ENCODE measurements at regions not wholly inside any gene's neighbourhood (a gene's known extent, or its start where the extent isn't known, plus 50 kb on each side); places are given as distances from the start of the nearest gene placed in this dataset.

DNA sequence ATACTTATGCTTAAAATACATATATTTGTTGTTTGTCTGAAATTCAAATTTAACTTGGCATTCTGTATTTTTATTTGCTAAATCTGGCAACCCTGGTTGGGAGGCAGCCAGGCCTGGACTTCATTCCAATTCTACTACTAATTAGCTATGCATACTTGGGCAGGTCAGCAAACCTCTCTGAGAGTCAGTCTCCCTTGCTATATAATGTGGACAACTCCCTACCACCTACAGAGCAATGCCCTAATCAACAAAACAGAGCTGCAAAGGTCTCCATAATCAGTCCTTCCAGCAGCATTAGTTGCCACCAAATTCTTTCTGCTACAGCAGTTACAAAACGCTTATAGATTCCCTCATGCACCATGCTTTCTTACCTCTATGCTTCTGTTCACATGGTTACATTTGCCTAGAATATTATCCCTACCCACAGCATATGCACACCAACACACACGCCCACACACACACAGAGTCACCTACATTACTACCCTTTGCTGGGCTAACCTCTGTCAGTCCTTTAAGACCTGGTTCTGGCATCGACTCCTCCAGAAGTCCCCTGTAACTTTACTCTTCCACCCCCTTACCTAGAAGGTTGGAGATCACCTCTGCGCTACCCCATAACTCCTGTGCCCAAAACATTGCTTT is 188.7 kb downstream of the FGFR2 start:
- peaks cover 0 to 5% (median 4%) of the 10 kb centered on the region in 3 donors for H3K9me3 Mint-ChIP-seq
- POLR2A ChIA-PET, result no interaction called here
- ATAC-seq (replicated peaks in 1 of 4), result no peak

GRCh38 chr10:121411004-121411403 is 187.2 kb downstream of the FGFR2 start:
- ChIA-PET CTCF (no interaction called here), POLR2A (no interaction called here)
- Histone ChIP-seq H3K36me3 (ENCODE audit: control insufficient read depth in 2 of 2, extremely low read depth in 1 of 2, insufficient read depth in 1 of 2, low read length in 1 of 2) (no peaks in the 10 kb centered on the region), H3K4me1 (ENCODE audit: control insufficient read depth in 1 of 2, extremely low read depth in 1 of 2, insufficient read depth in 2 of 2, low read length in 2 of 2) (no peaks in the 10 kb centered on the region), H3K27me3 (replicated peaks in 1 of 2; ENCODE audit: control insufficient read depth in 2 of 2, extremely low read depth in 1 of 2, insufficient read depth in 2 of 2, low read length in 1 of 2) (peaks cover 0 to 6% of the 10 kb centered on the region in 2 experiments), H3K4me3 (ENCODE audit: control insufficient read depth in 1 of 2, extremely low read depth in 1 of 2, low read length in 1 of 2) (no peak overlapping the region), H3K27ac (ENCODE audit: low read length) (no peak overlapping the region), H3K9me3 (no peaks in the 10 kb centered on the region)
- H3K4me1 Mint-ChIP-seq, result no peaks in the 10 kb centered on the region
- no peak overlapping the region for H3K4me3 Mint-ChIP-seq
- H3K9me3 Mint-ChIP-seq, result peaks cover 0 to 5% (median 4%) of the 10 kb centered on the region in 3 donors
- no peak overlapping the region for H3K27ac Mint-ChIP-seq
- no peak for DNase-seq
- H3K36me3 Mint-ChIP-seq, result no peaks in the 10 kb centered on the region
- no CpG with 5 or more reads among the region's 2 CpGs for WGBS (ENCODE audit: insufficient coverage)
- H3K27me3 Mint-ChIP-seq, result peaks cover 0 to 9% of the 10 kb centered on the region in 2 donors
- ATAC-seq (replicated peaks in 1 of 4), result no peak

More for the DNA sequence above, 188.7 kb downstream of the FGFR2 start:
- H3K4me3 Mint-ChIP-seq, result no peak overlapping the region
- no peaks in the 10 kb centered on the region for H3K4me1 ChIP-seq (ENCODE audit: control insufficient read depth in 1 of 2, extremely low read depth in 1 of 2, insufficient read depth in 2 of 2, low read length in 2 of 2)
- peaks cover 0 to 6% of the 10 kb centered on the region in 2 donors for H3K27me3 Mint-ChIP-seq
- no peaks in the 10 kb centered on the region for H3K4me1 Mint-ChIP-seq
- no peaks in the 10 kb centered on the region for H3K9me3 ChIP-seq
- WGBS (ENCODE audit: insufficient coverage), result 69% methylated on average over 2 of the region's 4 CpGs
- H3K27me3 ChIP-seq (replicated peaks in 1 of 2; ENCODE audit: control insufficient read depth in 2 of 2, extremely low read depth in 1 of 2, insufficient read depth in 2 of 2, low read length in 1 of 2), result peaks cover 0 to 6% of the 10 kb centered on the region in 2 experiments
- CTCF ChIA-PET, result no interaction called here
- no peak overlapping the region for H3K27ac ChIP-seq (ENCODE audit: low read length)
- no peaks in the 10 kb centered on the region for H3K36me3 ChIP-seq (ENCODE audit: control insufficient read depth in 2 of 2, extremely low read depth in 1 of 2, insufficient read depth in 1 of 2, low read length in 1 of 2)
- H3K27ac Mint-ChIP-seq, result no peak overlapping the region
- no peaks in the 10 kb centered on the region for H3K36me3 Mint-ChIP-seq
- H3K4me3 ChIP-seq (ENCODE audit: control insufficient read depth in 1 of 2, extremely low read depth in 1 of 2, low read length in 1 of 2), result no peak overlapping the region
- no peak for DNase-seq

DNA sequence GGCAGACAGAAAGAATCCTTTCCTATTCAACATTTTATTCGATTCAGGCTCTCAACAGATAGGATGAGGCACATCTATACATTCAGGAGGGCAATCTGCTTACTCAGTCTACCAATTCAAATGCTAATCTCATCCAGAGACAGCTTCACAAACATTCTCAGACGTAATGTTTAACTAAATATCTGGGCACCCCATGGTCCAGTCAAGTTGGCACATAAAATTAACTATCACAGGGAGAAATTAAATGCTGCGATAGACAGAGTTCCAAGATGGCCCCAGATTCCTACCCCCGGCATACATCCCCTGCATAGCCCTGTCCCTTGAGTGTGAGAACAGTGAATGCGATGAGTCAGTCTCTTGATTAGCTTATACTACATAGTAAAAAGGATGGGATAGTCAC is 184.3 kb downstream of the FGFR2 start:
- H3K9me3 ChIP-seq, result no peaks in the 10 kb centered on the region
- no peak overlapping the region for H3K4me3 ChIP-seq (ENCODE audit: control insufficient read depth in 1 of 2, extremely low read depth in 1 of 2, low read length in 1 of 2)
- peaks cover 0 to 7% (median 5%) of the 10 kb centered on the region in 3 donors for H3K9me3 Mint-ChIP-seq
- H3K4me3 Mint-ChIP-seq, result no peak overlapping the region
- no peaks in the 10 kb centered on the region for H3K36me3 Mint-ChIP-seq
- peaks cover 0 to 6% of the 10 kb centered on the region in 2 experiments for H3K27me3 ChIP-seq (replicated peaks in 1 of 2; ENCODE audit: control insufficient read depth in 2 of 2, extremely low read depth in 1 of 2, insufficient read depth in 2 of 2, low read length in 1 of 2)
- ChIA-PET CTCF (no interaction called here), POLR2A (no interaction called here)
- H3K27me3 Mint-ChIP-seq, result peaks cover 0 to 9% of the 10 kb centered on the region in 2 donors
- H3K4me1 ChIP-seq (ENCODE audit: control insufficient read depth in 1 of 2, extremely low read depth in 1 of 2, insufficient read depth in 2 of 2, low read length in 2 of 2), result no peaks in the 10 kb centered on the region
- H3K27ac Mint-ChIP-seq, result no peak overlapping the region
- no peak for ATAC-seq (replicated peaks in 1 of 4)
- no peak overlapping the region for H3K27ac ChIP-seq (ENCODE audit: low read length)
- WGBS (ENCODE audit: insufficient coverage), result 51% methylated on average over 2 of the region's 5 CpGs
- no peaks in the 10 kb centered on the region for H3K4me1 Mint-ChIP-seq
- H3K36me3 ChIP-seq (ENCODE audit: control insufficient read depth in 2 of 2, extremely low read depth in 1 of 2, insufficient read depth in 1 of 2, low read length in 1 of 2), result no peaks in the 10 kb centered on the region
- no peak for DNase-seq

- Mint-ChIP-seq H3K4me1 (no peaks in the 10 kb centered on the region), H3K9me3 (peaks cover 0 to 6% (median 5%) of the 10 kb centered on the region in 3 donors), H3K4me3 (no peak overlapping the region), H3K36me3 (no peaks in the 10 kb centered on the region), H3K27me3 (peaks cover 0 to 9% of the 10 kb centered on the region in 2 donors), H3K27ac (no peak overlapping the region)
- ATAC-seq (replicated peaks in 1 of 4) (no peak), DNase-seq (no peak)
- ChIA-PET CTCF (no interaction called here), POLR2A (no interaction called here)
- WGBS (ENCODE audit: insufficient coverage), result 40% methylated on average over 1 of the region's 1 CpG
- Histone ChIP-seq H3K4me1 (ENCODE audit: control insufficient read depth in 1 of 2, extremely low read depth in 1 of 2, insufficient read depth in 2 of 2, low read length in 2 of 2) (no peaks in the 10 kb centered on the region), H3K36me3 (ENCODE audit: control insufficient read depth in 2 of 2, extremely low read depth in 1 of 2, insufficient read depth in 1 of 2, low read length in 1 of 2) (no peaks in the 10 kb centered on the region), H3K27me3 (replicated peaks in 1 of 2; ENCODE audit: control insufficient read depth in 2 of 2, extremely low read depth in 1 of 2, insufficient read depth in 2 of 2, low read length in 1 of 2) (peaks cover 0 to 6% of the 10 kb centered on the region in 2 experiments), H3K27ac (ENCODE audit: low read length) (no peak overlapping the region), H3K4me3 (ENCODE audit: control insufficient read depth in 1 of 2, extremely low read depth in 1 of 2, low read length in 1 of 2) (no peak overlapping the region), H3K9me3 (no peaks in the 10 kb centered on the region)
Measured at GRCh38 chr10:121414366-121415062, 183.7 kb downstream of the FGFR2 start.

DNA sequence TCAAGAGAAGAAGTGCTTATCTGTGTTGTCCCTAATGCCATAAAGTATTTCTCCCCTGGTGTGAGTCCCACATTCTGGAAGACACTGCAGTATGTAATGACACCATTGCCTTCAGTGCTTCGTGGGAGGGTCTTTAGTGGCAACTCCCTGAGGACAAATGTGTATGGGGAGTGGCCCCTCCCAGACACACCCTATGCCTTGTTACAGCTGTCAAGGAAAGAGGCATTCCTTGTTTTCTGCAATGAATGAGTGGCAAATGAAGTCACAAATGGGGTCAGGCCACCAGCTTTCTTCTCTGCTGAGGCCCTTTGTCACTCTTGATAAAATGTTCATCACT is 183.2 kb downstream of the FGFR2 start:
- no CpG with 5 or more reads among the region's 1 CpG for WGBS (ENCODE audit: insufficient coverage)
- H3K9me3 Mint-ChIP-seq, result peaks cover 0 to 5% (median 3%) of the 10 kb centered on the region in 3 donors
- no peak overlapping the region for H3K4me3 Mint-ChIP-seq
- Histone ChIP-seq H3K27me3 (replicated peaks in 1 of 2; ENCODE audit: control insufficient read depth in 2 of 2, extremely low read depth in 1 of 2, insufficient read depth in 2 of 2, low read length in 1 of 2) (peaks cover 0 to 6% of the 10 kb centered on the region in 2 experiments), H3K27ac (ENCODE audit: low read length) (no peak overlapping the region), H3K9me3 (no peaks in the 10 kb centered on the region), H3K4me1 (ENCODE audit: control insufficient read depth in 1 of 2, extremely low read depth in 1 of 2, insufficient read depth in 2 of 2, low read length in 2 of 2) (no peaks in the 10 kb centered on the region), H3K4me3 (ENCODE audit: control insufficient read depth in 1 of 2, extremely low read depth in 1 of 2, low read length in 1 of 2) (no peak overlapping the region), H3K36me3 (ENCODE audit: control insufficient read depth in 2 of 2, extremely low read depth in 1 of 2, insufficient read depth in 1 of 2, low read length in 1 of 2) (no peaks in the 10 kb centered on the region)
- POLR2A ChIA-PET, result no interaction called here
- DNase-seq (no peak), ATAC-seq (replicated peaks in 1 of 4) (no peak)
- H3K36me3 Mint-ChIP-seq, result no peaks in the 10 kb centered on the region
- no peak overlapping the region for H3K27ac Mint-ChIP-seq
- H3K4me1 Mint-ChIP-seq, result no peaks in the 10 kb centered on the region
- CTCF ChIA-PET, result no interaction called here
- peaks cover 0 to 9% of the 10 kb centered on the region in 2 donors for H3K27me3 Mint-ChIP-seq

DNA sequence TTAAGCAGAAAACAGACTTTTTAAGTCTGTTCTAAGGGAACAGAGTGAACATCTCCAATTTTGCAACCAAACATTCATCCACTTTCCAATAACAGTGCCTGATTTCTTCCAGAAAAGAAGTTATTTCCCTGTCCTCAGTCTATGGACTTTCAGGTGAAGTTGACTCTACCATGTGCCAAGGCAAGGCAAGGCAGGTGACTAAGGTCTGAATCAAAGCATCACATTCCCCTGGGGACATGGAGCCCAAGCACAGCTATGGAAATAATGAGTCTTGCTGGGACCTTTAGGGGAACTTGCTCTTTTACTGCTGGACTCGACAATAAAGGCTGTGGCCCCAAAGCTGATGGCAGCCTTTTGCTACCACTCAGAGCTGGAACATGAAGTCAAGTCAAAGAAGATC is 182.2 kb downstream of the FGFR2 start:
- no peaks in the 10 kb centered on the region for H3K9me3 ChIP-seq
- Mint-ChIP-seq H3K9me3 (peaks cover under 1 to 3% (median 3%) of the 10 kb centered on the region in 3 donors), H3K27ac (no peak overlapping the region), H3K27me3 (peaks cover 0 to 9% of the 10 kb centered on the region in 2 donors), H3K36me3 (no peaks in the 10 kb centered on the region), H3K4me3 (no peak overlapping the region), H3K4me1 (no peaks in the 10 kb centered on the region)
- no peak overlapping the region for H3K27ac ChIP-seq (ENCODE audit: low read length)
- H3K36me3 ChIP-seq (ENCODE audit: control insufficient read depth in 2 of 2, extremely low read depth in 1 of 2, insufficient read depth in 1 of 2, low read length in 1 of 2), result no peaks in the 10 kb centered on the region
- no peaks in the 10 kb centered on the region for H3K4me1 ChIP-seq (ENCODE audit: control insufficient read depth in 1 of 2, extremely low read depth in 1 of 2, insufficient read depth in 2 of 2, low read length in 2 of 2)
- no peak overlapping the region for H3K4me3 ChIP-seq (ENCODE audit: control insufficient read depth in 1 of 2, extremely low read depth in 1 of 2, low read length in 1 of 2)
- DNase-seq (no peak), ATAC-seq (replicated peaks in 1 of 4) (no peak)
- POLR2A ChIA-PET, result no interaction called here
- peaks cover 0 to 6% of the 10 kb centered on the region in 2 experiments for H3K27me3 ChIP-seq (replicated peaks in 1 of 2; ENCODE audit: control insufficient read depth in 2 of 2, extremely low read depth in 1 of 2, insufficient read depth in 2 of 2, low read length in 1 of 2)
- no CpG with 5 or more reads among the region's 1 CpG for WGBS (ENCODE audit: insufficient coverage)
- CTCF ChIA-PET, result no interaction called here
